K562 (cell line): ENCODE measurements at regions not wholly inside any gene's neighbourhood (a gene's known extent, or its start where the extent isn't known, plus 50 kb on each side); places are given as distances from the start of the nearest gene placed in this dataset.

Experiments used
- ATAC-seq: fragments of 200-7000 bp; cut with Tn5 transposase; 3 replicates; pipeline ENCODE4 v1.9.1; 2020; ENCODE audit warnings: moderate library complexity
- BruUV-seq: library from RNA; stranded (reverse); fragments of 400-500 nt; replicated peaks from 2 replicates; lab custom pipeline; 2021; lab: Mats Ljungman, UMichigan
- CTCF ChIA-PET: fragments of 300-600 bp; formaldehyde crosslinking; extraction: SDS; loops from one replicate; lab custom pipeline; 2021; ENCODE audit warnings: low intra/inter-chr PET ratio; lab: Yijun Ruan, JAX
- POLR2A ChIA-PET: fragments of 300-600, 350-650 bp; sonication (Branson Sonifier 250); formaldehyde crosslinking; extraction: SDS; loops from one replicate; lab custom pipeline; 2021; ENCODE audit warnings: antibody characterized with exemption, inconsistent platforms; lab: Yijun Ruan, JAX
- DNase-seq, 4 experiments: peaks; one replicate each; pipeline versions ENCODE4 v3.0.0 to v3.0.0-alpha.2; 2011 to 2018; ENCODE audit warnings: low spot score in 3 of 4, mixed read lengths in 3 of 4; ENCODE audit errors: extremely low read depth in 1 of 4
- FAIRE-seq: peaks from 2 replicates; lab custom pipeline; 2011; peaks lifted over from hg19 to GRCh38; lab: Jason Lieb, UNC
- H2AFZ ChIP-seq: 2 replicates; pipeline ENCODE4 v1.6.0; 2011; ENCODE audit warnings: low read depth, low read length, control low read depth, inconsistent platforms
- H3K27ac ChIP-seq: fragments of 200-600 bp; 3 replicates; pipeline ENCODE4 v1.8.0; 2011; ENCODE audit warnings: low read depth, mild to moderate bottlenecking, control low read depth, inconsistent platforms, low read length, moderate library complexity, mixed read lengths; ENCODE audit errors: extremely low read depth
- H3K27me3 ChIP-seq, 2 experiments: fragments of 300-600 bp in 1 of 2; 2 replicates in 1 of 2; 3 replicates in 1 of 2; pipeline versions ENCODE4 v1.6.0 to v1.8.0; 2011; ENCODE audit warnings: inconsistent platforms in 2 of 2, low read length in 2 of 2, mild to moderate bottlenecking in 1 of 2, mixed read lengths in 1 of 2, moderate library complexity in 1 of 2; ENCODE audit not compliant: control insufficient read depth in 2 of 2, insufficient read depth in 2 of 2
- H3K36me3 ChIP-seq: fragments of 300-600 bp; 3 replicates; pipeline ENCODE4 v1.8.0; 2011; ENCODE audit warnings: mild to moderate bottlenecking, low read length, inconsistent platforms; ENCODE audit not compliant: control insufficient read depth, insufficient read depth
- H3K4me1 ChIP-seq, 2 experiments: fragments of 200-600 bp in 1 of 2; replicated peaks in 1 of 2; 2 replicates in 1 of 2; 3 replicates in 1 of 2; pipeline versions ENCODE4 v1.5.1 to v1.8.0; 2011; ENCODE audit warnings: inconsistent platforms in 2 of 2, low read length in 2 of 2, mild to moderate bottlenecking in 1 of 2, mixed read lengths in 1 of 2, moderate library complexity in 1 of 2; ENCODE audit not compliant: control insufficient read depth in 2 of 2, insufficient read depth in 2 of 2
- H3K4me2 ChIP-seq: 2 replicates; pipeline ENCODE4 v1.6.1; 2011; ENCODE audit warnings: low read length, control low read depth, inconsistent platforms, mixed read lengths; ENCODE audit not compliant: insufficient read depth
- H3K4me3 ChIP-seq: fragments of 200-600 bp; sonication (generic), shearing (Covaris generic); 2 replicates; pipeline ENCODE4 v1.5.1; 2016; ENCODE audit warnings: control low read depth, inconsistent platforms
- H3K79me2 ChIP-seq: fragments of 200-600 bp; 3 replicates; pipeline ENCODE4 v1.8.0; 2011; ENCODE audit warnings: low read length, inconsistent platforms; ENCODE audit not compliant: control insufficient read depth, insufficient read depth
- H3K9ac ChIP-seq, 2 experiments: 2 replicates each; pipeline versions ENCODE4 v1.6.0 to v1.6.1; 2011; ENCODE audit warnings: low read depth in 2 of 2, low read length in 2 of 2, control low read depth in 1 of 2, inconsistent platforms in 1 of 2, mild to moderate bottlenecking in 1 of 2, mixed read lengths in 1 of 2; ENCODE audit not compliant: insufficient read depth in 1 of 2
- H3K9me1 ChIP-seq: one replicate; pipeline ENCODE4 v1.6.0; 2011; ENCODE audit warnings: inconsistent platforms, mild to moderate bottlenecking, low read length, moderate library complexity; ENCODE audit not compliant: control insufficient read depth, insufficient read depth
- H3K9me3 ChIP-seq: replicated peaks from 2 replicates; pipeline ENCODE4 v1.5.1; 2011; ENCODE audit warnings: low read depth, low read length, inconsistent platforms; ENCODE audit not compliant: control insufficient read depth, insufficient read depth
- H4K20me1 ChIP-seq: replicated peaks from 2 replicates; pipeline ENCODE4 v1.6.1; 2011; ENCODE audit warnings: low read length, inconsistent platforms, mixed read lengths; ENCODE audit not compliant: control insufficient read depth, insufficient read depth
- CUX1 ChIP-seq: fragments of 200-800 bp; sonication (Bioruptor generic); IDR thresholded peaks from 2 replicates; pipeline ENCODE4 v1.6.1; 2016; ENCODE audit warnings: missing genetic modification characterization, missing compliant biosample characterization
- HLTF ChIP-seq: fragments of 450-650 bp; IDR thresholded peaks from 2 replicates; pipeline ENCODE4 v1.6.1; 2016
- MBD1 ChIP-seq: fragments of 250-450 bp; sonication (Bioruptor Pico); IDR thresholded peaks from 2 replicates; pipeline ENCODE4 v1.8.0; 2022; ENCODE audit warnings: inconsistent platforms
- NFE2L1 ChIP-seq: fragments of 450-650 bp; IDR thresholded peaks from 2 replicates; pipeline ENCODE4 v1.6.1; 2016; ENCODE audit warnings: missing genetic modification characterization, low read depth, mild to moderate bottlenecking, missing compliant biosample characterization, moderate library complexity, borderline replicate concordance
- PKNOX1 ChIP-seq: fragments of 450-650 bp; IDR thresholded peaks from 2 replicates; pipeline ENCODE4 v1.6.1; 2016
- SAP30 ChIP-seq: fragments of 200-600 bp; sonication (generic); IDR thresholded peaks from 2 replicates; pipeline ENCODE4 v1.6.1; 2012; ENCODE audit warnings: borderline replicate concordance, low read depth, mild to moderate bottlenecking, moderate library complexity, low read length, control low read depth, inconsistent platforms; ENCODE audit not compliant: insufficient read depth, poor library complexity, severe bottlenecking
- TAL1 ChIP-seq: fragments of 450-650 bp; IDR thresholded peaks from 2 replicates; pipeline ENCODE4 v1.6.1; 2016; ENCODE audit warnings: mild to moderate bottlenecking
- YY1 ChIP-seq, 3 experiments: IDR thresholded peaks; 2 replicates each; pipeline ENCODE4 v1.6.1; 2011; ENCODE audit warnings: low read length in 2 of 3, mild to moderate bottlenecking in 2 of 3, moderate library complexity in 2 of 3, borderline replicate concordance in 1 of 3, control low read depth in 1 of 3, low read depth in 1 of 3; ENCODE audit not compliant: insufficient read depth in 3 of 3, insufficient replicate concordance in 2 of 3, control insufficient read depth in 1 of 3, insufficient read length in 1 of 3; ENCODE audit errors: extremely low read depth in 1 of 3
- ZBTB9 ChIP-seq: fragments of 450-650 bp; formaldehyde crosslinking; IDR thresholded peaks from 2 replicates; pipeline ENCODE4 v1.4.0; 2020; ENCODE audit warnings: mild to moderate bottlenecking, moderate library complexity
- ZNF124 ChIP-seq: sonication (generic); formaldehyde crosslinking; IDR thresholded peaks from 2 replicates; pipeline ENCODE4 v1.8.1; 2022; ENCODE audit warnings: missing genetic modification reagents
- WGBS: fragments of 100-300 bp; shearing (Covaris generic); methylation state at CpG from one replicate; pipeline ENCODE4 v1.1.6; 2016; ENCODE audit warnings: low coverage, mixed read lengths; ENCODE audit not compliant: insufficient coverage; ENCODE audit errors: missing lambda C conversion rate; 5-methylcytosine and 5-hydroxymethylcytosine counted together
- in situ Hi-C: fragments of 300-500 bp; cut with MboI; formaldehyde crosslinking; loops from 4 replicates; pipeline ENCODE4 v1.15.0; 2018; ENCODE audit warnings: inconsistent platforms, mixed read lengths
- intact Hi-C: fragments of 100-400 bp; cut with micrococcal nuclease; formaldehyde crosslinking; loops from 2 replicates; pipeline ENCODE4 v1.14.2; 2022

- TF ChIP-seq CUX1 (CRISPR knock-in tag) = peak; percentile 95
- TF ChIP-seq, all 486 proteins: peak for 146
Measured at GRCh38 chr3:156620260-156620659, 54.1 kb upstream of the TIPARP start (continued).

- ATAC-seq = no peak
- Histone ChIP-seq H3K9me3 (no peaks in the 10 kb centered on the region), H4K20me1 (no peaks in the 10 kb centered on the region), H2AFZ (no peak overlapping the region), H3K79me2 (no peaks in the 10 kb centered on the region), H3K36me3 (no peaks in the 10 kb centered on the region), H3K4me1 (peaks cover 6 to 10% of the 10 kb centered on the region in 2 experiments; a peak in 3 of 5 replicates), H3K9ac (no peak overlapping the region), H3K4me3 (no peak overlapping the region), H3K27me3 (no peaks in the 10 kb centered on the region; a peak in 1 of 5 replicates), H3K27ac (no peak overlapping the region), H3K9me1 (no peaks in the 10 kb centered on the region), H3K4me2 (no peak overlapping the region)
- no TSS peak for BruUV-seq
- intact Hi-C loops = no loop called here
- no peak for DNase-seq
- WGBS = 89% methylated on average over 2 of the region's 2 CpGs
- ChIA-PET CTCF (no interaction called here), POLR2A (interaction anchor here (2.6 kb wide), 1 partner anchor 13 kb away, joined by 10 read pairs; no protein-coding TSS in a partner anchor)
- no peak for FAIRE-seq
- TF ChIP-seq TAL1 (no peak), NFE2L1 (tag) (no peak), MBD1 (CRISPR knock-in tag) (no peak), SAP30 (no peak), YY1 (IDR thresholded peaks at IDR 0.05; ENCODE audit: borderline replicate concordance in 1 of 3, control insufficient read depth in 1 of 3, extremely low read depth in 1 of 3, insufficient read depth in 3 of 3, insufficient read length in 1 of 3, insufficient replicate concordance in 2 of 3, low read depth in 1 of 3, low read length in 2 of 3) (no peak), HLTF (no peak), PKNOX1 (no peak), ZBTB9 (CRISPR knock-in tag) (no peak), ZNF124 (no peak)
- in situ Hi-C loops = no loop called here
Measured at GRCh38 chr3:156619376-156619775, 55.0 kb upstream of the TIPARP start.
